VCaP (cell line): ENCODE measurements at regions not wholly inside any gene's neighbourhood (a gene's known extent, or its start where the extent isn't known, plus 50 kb on each side); places are given as distances from the start of the nearest gene placed in this dataset.

Experiments
- H3K27ac ChIP-seq: fragments of 450-650 bp; 2 replicates; pipeline ENCODE4 v1.5.1; 2017
- TF ChIP-seq, protein P1 (sequence below): fragments of 450-650 bp; conservative IDR thresholded peaks from 2 replicates; pipeline ENCODE4 v1.5.1; 2017; ENCODE audit warnings: mild to moderate bottlenecking, moderate library complexity

GRCh38 chr13:90397503-90397902 lies 950.0 kb upstream of the MIR17HG start:
- TF ChIP-seq, protein P1, sequence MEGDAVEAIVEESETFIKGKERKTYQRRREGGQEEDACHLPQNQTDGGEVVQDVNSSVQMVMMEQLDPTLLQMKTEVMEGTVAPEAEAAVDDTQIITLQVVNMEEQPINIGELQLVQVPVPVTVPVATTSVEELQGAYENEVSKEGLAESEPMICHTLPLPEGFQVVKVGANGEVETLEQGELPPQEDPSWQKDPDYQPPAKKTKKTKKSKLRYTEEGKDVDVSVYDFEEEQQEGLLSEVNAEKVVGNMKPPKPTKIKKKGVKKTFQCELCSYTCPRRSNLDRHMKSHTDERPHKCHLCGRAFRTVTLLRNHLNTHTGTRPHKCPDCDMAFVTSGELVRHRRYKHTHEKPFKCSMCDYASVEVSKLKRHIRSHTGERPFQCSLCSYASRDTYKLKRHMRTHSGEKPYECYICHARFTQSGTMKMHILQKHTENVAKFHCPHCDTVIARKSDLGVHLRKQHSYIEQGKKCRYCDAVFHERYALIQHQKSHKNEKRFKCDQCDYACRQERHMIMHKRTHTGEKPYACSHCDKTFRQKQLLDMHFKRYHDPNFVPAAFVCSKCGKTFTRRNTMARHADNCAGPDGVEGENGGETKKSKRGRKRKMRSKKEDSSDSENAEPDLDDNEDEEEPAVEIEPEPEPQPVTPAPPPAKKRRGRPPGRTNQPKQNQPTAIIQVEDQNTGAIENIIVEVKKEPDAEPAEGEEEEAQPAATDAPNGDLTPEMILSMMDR = no peak
- H3K27ac ChIP-seq = no peak overlapping the region

- TF ChIP-seq, protein P1 = no peak
- no peak overlapping the region for H3K27ac ChIP-seq
These were observed 947.1 kb upstream of the MIR17HG start for GRCh38 chr13:90400372-90400771.

DNA sequence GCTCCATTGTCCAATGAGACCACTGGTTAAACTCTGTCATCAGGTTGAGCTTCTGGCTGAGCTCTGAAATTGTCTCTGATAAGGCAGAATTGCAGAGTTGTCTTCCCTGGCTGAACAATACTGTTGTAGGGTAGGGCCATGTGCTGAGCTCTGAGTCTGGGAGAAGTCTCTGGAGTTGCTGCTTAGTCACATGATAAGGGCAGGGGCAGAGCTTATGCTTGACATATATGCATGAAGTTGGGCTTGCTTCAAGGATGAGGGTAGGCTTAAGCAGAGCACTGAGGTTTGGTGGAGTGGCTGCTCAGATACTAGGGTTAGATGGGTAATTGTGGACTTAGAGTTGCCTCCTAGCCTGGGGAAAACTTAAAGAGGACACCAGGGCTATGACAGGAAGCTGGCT lies 946.3 kb upstream of the MIR17HG start:
- no peak overlapping the region for H3K27ac ChIP-seq
- TF ChIP-seq, protein P1 = no peak

- TF ChIP-seq, protein P1 = no peak
- H3K27ac ChIP-seq = no peak overlapping the region
These were observed 945.4 kb upstream of the MIR17HG start for GRCh38 chr13:90402102-90402501.

DNA sequence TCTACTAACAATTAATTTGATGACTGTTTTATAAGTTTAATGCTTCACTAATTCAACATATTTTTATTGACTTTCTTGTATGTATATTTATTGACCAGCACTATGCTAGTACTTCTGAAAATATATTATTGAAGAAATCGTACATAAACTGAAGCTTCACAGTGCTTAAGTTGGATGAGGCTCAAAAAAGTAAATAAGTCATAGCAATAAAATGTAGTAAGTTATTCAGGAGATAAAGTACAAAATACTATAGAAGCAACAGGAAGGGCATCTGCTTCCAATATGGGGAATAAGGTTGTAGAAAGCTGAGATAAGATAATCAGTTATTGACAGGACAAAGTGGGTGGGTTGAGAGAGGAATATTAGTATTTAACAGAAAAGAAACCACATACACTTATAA lies 944.9 kb upstream of the MIR17HG start:
- H3K27ac ChIP-seq = no peak overlapping the region
- TF ChIP-seq, protein P1 = no peak

DNA sequence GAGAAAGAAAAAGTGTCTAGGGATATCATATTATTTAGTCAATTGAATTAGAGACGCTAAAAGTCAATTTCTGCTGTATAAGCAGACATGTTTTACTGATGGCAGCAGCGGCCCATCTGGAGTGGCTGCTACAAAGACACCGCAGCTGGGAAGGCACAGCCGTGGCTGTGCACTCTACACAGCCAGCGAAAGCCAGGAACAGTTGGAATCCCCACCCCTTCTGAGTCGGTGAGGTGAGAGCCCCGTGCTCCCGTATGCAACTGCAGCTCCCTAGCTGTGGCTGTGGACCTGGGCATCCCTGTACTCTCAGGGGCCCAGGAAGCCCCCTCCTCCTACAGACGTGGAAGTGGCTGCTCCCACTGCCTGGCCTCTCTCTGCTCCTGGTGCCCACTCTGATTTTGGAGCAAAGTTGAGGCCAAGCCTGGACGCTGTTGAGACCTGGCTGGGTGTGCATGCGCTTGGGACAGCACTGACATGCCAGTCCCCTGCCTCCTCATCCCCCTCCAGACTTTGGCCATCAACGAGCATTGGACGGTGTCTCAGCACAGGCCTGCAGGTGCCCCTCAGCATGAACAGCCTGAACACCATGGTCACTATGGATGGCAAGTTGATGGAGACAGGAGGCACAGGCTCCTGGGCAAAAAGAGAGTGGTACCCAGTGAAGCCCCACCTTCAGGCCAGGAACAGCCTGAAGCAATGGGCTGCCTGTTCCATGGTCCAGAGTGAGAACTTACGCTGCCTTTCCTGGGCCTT lies 944.0 kb upstream of the MIR17HG start:
- no peak overlapping the region for H3K27ac ChIP-seq
- TF ChIP-seq, protein P1 = no peak

GRCh38 chr13:90405301-90405700 lies 942.2 kb upstream of the MIR17HG start:
- TF ChIP-seq, protein P1 = no peak
- no peak overlapping the region for H3K27ac ChIP-seq
